ENCODE measurements at regions not wholly inside any gene's neighbourhood (a gene's known extent, or its start where the extent isn't known, plus 50 kb on each side); places are given as distances from the start of the nearest gene placed in this dataset.

GRCh38 chr3:177358091-177358976, 161.1 kb upstream of the TBL1XR1 start (continued):
- TF ChIP-seq CHD7 (IDR thresholded peaks at IDR 0.05; ENCODE audit: insufficient replicate concordance, low read length) (no peak), KDM4A (IDR thresholded peaks at IDR 0.05; ENCODE audit: low read depth, low read length, severe bottlenecking) (peak; percentile 1), EGR1 (IDR thresholded peaks at IDR 0.05; ENCODE audit: borderline replicate concordance, low read depth, low read length) (no peak), RAD21 (IDR thresholded peaks at IDR 0.05 in 1 of 2, conservative IDR thresholded peaks at IDR 0.05 in 1 of 2; ENCODE audit: low read depth in 2 of 2, low read length in 2 of 2) (peak in 1 of 2 experiments; percentile 4; a peak in 1 of 4 replicates), EP300 (IDR thresholded peaks at IDR 0.05; ENCODE audit: borderline replicate concordance in 1 of 2, low read depth in 2 of 2, low read length in 2 of 2) (no peak), HDAC2 (IDR thresholded peaks at IDR 0.05; ENCODE audit: borderline replicate concordance in 1 of 2, low read depth in 2 of 2, low read length in 2 of 2) (0 out of 4 replicates have a peak, but pooled peaks of 1 of the 2 experiments have one; percentile 60), ASH2L (IDR thresholded peaks at IDR 0.05; ENCODE audit: low read length) (peak; percentile 20), BRCA1 (IDR thresholded peaks at IDR 0.05; ENCODE audit: low read depth, low read length) (no peak)
